Testis (tissue), 2 donors: ENCODE measurements at regions not wholly inside any gene's neighbourhood (a gene's known extent, or its start where the extent isn't known, plus 50 kb on each side); places are given as distances from the start of the nearest gene placed in this dataset.

Experiments used
- CTCF ChIP-seq, 3 experiments: fragments of 450-650 bp in 2 of 3; fragments of 200-600 bp in 1 of 3; sonication (generic) in 1 of 3; IDR thresholded peaks; one replicate each; pipeline ENCODE4 v1.5.1; 2016 to 2019; ENCODE audit warnings: antibody characterized with exemption in 3 of 3, mild to moderate bottlenecking in 2 of 3, moderate library complexity in 1 of 3
- POLR2A ChIP-seq: fragments of 450-650 bp; IDR thresholded peaks from one replicate; pipeline ENCODE4 v1.6.1; 2017; ENCODE audit warnings: antibody characterized with exemption, mild to moderate bottlenecking, moderate library complexity

GRCh38 chr10:30182191-30183054 lies 123.0 kb upstream of the JCAD start:
- no peak for TF ChIP-seq CTCF (IDR thresholded peaks at IDR 0.05)
- TF ChIP-seq POLR2A = no peak
